ENCODE measurements at regions not wholly inside any gene's neighbourhood (a gene's known extent, or its start where the extent isn't known, plus 50 kb on each side); places are given as distances from the start of the nearest gene placed in this dataset.

DNA sequence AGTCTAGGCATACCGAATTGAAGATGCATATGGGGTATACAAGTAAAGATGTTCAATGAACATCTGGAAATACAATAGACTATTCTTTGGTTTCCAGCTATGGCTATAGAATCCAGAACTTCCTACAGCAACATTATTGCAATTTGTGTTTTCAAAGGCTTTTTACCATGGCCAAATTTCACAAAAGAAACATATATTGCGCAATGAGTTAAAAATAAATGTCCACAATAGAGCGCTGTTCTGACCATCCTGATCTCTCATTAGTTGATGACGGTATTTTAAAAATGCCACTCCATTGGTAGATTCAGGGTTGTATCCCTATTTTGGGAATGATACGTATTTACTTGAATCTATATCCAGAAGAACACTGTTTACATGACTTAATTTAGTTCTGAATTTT is 139.2 kb downstream of the LINC00632 start:
- DNase-seq (ENCODE audit: low read depth): no peak

DNA sequence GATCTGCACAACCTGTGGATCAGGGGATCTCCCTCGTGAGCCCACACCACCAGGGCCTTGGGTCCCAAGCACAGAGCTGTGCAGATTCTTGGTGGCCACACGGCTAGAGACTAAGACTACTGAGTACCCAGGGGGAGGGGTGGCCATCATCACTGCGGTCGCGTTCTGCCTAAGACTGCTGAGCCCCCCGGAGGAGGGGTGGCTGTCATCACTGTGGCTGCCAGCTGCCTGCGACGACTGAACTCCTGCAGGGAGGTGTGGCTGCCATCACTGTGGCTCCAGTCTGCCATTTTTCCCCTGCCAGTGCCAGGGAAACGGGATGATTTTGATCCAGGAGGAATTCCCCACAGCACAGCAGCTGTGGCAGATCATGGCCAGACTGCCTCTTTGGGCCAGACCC is 141.7 kb upstream of the SPANXB1 start:
- no peak for DNase-seq (ENCODE audit: low read depth)

DNA sequence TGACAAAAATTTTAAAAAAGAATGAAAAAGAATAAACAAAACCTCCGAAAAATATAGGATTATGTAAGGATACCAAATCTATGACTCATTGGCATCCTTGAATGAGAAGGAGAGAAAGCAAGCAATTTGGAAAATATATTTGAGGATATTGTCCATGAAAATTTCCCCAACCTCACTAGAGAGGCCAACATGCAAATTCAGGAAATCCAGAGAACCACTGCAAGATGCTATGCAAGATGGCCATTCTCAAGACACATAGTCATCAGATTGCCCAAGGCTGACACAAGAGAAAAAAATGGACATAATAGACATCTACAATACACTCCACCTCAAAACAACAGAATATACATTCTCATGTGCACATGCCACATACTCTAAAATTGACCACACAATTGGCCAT is 135.9 kb upstream of the SPANXB1 start:
- DNase-seq (ENCODE audit: low read depth): no peak

DNA sequence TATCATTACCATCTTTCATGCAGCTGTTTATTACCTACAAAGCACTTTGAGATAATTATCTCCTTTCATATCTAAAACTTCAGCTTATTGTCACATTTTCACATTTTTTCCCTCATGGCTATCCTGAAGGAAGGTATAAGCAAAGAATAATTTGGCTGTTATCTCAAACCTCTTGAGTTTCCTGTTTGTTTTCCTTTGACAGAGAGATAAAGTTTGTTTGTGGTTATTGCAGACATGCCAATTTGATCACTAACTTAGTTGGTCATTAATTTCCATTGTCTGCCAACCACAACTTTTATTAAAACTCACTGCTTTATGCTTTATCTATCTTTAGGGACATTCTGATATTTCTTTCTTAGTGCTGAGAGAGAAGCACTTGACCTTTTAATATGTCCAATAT is 89.8 kb upstream of the SPANXB1 start:
- DNase-seq (ENCODE audit: low read depth): no peak

DNA sequence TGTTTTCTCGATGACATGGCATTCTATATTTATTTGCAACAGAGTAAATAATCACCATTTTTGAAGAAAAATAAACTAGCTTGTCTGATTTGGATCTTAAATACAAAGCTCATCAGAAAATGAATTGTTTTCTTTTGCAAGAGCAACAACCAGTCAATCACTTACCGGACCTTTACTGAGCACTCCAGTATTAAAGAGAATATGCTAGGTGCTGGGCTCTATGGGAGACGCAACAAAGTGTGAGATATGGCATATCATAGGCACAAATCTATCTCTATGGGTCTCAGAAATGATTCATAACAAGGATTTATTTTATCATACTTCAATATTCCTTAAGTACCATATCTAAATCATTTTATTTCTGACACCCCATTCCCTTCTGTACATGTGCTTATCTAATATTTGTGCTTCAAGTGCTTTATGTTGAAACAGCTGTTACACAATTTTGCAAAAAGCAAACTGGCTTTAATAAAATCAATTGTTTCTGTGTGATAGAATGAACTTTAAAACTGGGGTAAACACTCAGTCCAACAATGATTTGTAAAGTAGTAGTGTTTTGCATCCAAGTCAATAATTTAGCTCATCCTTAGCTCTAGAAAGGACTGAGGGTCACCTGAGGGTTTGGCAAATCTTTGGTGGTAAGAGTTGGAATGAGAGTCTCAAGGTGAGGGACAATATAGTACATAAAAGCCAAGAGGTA is 88.4 kb upstream of the SPANXB1 start:
- no peak for DNase-seq (ENCODE audit: low read depth)

DNA sequence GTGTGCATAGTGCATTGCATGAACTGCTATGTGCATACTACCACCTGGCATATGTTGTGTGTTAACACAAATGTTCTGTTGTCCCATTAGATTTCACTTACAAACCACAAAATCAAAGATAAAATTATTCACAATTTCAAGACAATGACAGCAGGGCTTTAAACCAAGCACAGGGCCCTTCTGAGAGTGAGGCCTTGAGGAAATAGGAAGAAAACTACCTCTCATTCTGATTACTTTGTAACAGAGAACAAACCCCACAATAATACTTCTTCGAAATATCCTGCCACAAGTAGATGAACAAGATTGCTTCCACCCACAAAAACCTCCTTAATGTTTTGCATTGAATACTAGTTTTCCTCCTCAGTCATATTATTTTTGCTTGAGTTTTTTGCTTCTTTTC is 85.5 kb upstream of the SPANXB1 start:
- DNase-seq (ENCODE audit: low read depth): no peak

DNA sequence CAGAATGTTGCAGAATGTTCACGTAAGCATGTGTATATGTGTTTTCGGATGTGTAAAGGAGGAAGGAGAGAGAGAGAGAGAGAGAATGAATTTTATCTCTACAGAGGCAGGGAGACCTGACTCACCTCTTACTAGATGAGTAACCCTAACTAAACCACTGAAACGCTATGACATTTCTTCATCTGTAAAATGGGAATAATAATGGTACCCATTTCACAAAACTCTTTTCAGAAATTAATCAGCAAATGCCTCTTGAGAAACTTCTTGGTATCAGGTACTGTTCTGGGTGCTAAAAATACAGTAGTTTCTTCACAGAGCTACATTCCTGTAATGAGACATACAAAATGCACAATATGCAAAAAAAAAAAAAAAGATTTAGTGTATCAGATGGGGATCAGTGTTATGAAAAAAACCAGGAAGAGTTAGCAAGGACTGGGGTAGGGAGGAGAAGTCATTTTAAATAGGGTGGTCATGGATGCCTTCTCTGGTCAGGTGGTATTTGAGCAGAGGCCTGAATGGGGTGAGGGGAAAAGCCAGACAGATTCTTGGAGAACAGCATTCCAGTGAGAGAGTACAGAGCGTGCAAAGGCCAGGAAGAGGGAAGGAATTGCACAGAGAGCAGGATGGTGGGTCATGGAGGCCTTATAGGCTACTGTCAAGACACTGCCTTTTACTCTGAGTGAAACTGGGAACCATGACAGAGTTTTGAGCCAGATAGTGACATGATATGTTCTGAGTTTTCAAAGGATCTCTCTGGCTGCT is 84.9 kb upstream of the SPANXB1 start:
- DNase-seq (ENCODE audit: low read depth): no peak

DNA sequence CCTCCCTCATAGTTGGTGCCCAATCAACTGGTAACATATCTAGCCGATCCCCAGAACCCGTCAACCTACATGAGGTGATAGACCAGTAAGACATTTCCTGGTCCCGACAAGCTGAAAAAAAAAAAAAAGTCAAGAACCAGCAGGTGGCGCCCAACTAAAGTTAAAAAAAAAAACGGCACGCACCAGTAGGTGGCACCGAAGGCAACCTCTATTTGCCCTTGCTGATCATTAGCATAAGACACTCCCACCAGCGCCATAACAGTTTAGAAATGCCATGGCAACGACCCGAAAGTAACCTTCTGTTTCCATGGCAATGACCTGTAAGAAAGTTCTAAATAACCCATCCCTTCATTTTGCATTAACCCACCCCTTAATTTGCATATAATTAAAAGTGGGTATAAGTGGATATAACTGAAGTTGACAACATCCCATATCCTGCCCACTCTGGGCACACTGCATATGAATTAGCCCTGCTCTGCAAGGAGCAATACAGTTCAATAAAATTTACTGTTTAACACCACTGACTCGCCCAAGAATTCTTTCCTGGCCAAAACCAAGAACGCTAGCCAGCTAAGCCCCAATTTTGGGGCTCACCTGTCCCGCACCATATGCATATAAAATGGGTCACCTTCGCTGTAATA is 83.9 kb upstream of the SPANXB1 start:
- peak; percentile 1 for DNase-seq (ENCODE audit: low read depth)

DNA sequence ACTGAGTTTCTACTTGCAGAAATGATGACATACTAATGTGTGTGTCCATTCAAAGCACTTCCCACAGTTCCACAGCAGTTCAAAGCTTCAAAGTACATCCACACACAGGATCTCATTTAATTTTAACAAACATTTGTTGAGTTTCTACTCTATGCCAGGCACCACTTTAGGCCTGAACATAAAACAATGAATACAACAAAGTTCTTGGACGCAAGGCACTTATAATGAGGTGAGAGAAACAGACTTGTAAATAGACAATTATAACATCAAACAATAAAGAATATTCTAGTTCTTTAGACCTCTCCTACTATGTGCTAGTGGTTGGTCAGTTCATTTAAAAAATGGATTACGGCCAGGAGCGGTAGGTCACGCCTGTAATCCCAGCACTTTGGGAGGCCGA is 82.0 kb upstream of the SPANXB1 start:
- DNase-seq (ENCODE audit: low read depth): no peak

DNA sequence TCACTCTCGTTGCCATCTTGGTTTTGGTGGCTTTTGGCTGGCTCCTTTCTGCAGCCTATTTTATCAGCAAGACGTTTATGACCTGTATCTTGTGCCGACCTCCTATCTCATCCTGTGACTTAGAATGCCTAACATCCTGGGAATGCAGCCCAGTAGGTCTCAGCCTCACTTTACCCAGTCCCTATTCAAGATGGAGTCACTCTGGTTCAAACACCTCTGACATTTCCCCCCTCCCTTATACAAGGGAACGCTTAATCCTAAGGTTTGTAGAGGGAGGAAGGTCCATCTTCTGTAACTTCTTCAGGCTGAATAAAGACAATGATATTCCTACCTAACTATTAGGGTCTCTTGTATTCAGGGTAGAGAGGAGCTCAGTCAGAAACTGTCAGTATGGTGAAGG is 79.3 kb upstream of the SPANXB1 start:
- DNase-seq (ENCODE audit: low read depth): no peak

DNA sequence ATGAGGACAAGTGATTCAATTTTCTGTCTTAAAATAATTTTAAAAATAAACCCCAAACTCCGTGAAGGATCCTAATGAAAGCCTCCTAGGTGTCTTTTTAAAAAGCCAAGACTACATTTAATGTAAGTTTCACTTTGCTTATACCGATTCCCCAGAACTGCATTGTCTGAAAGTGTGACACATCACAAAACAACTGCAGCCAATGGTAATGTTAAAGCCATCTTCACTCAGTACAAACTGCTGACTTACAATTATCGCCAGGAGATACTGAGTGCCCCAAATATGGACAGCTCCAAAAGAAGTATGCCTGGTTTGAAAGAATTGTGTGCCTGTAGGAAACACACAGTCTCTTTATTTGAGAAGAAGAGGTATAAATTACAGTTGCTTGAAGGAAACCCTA is 73.7 kb upstream of the SPANXB1 start:
- no peak for DNase-seq (ENCODE audit: low read depth)

DNA sequence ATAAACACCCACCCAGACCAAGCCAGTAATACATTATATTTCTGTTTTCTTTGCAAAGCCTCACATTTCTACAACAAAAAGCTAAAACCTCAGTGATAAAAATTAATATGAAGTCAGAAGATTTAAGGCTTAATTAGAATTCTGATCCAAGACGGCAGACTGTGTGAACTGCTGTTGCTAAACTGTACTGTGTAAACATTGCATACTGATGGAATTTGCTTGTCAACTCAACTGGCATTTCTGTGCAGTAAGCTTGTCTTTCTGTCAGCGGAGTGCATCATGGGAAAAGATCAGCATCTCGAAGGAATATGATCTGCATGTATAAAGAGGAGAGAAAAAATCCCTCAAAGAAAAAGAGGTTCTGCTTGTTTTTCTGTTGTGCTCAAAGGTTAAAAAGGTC is 69.4 kb upstream of the SPANXB1 start:
- no peak for DNase-seq (ENCODE audit: low read depth)

DNA sequence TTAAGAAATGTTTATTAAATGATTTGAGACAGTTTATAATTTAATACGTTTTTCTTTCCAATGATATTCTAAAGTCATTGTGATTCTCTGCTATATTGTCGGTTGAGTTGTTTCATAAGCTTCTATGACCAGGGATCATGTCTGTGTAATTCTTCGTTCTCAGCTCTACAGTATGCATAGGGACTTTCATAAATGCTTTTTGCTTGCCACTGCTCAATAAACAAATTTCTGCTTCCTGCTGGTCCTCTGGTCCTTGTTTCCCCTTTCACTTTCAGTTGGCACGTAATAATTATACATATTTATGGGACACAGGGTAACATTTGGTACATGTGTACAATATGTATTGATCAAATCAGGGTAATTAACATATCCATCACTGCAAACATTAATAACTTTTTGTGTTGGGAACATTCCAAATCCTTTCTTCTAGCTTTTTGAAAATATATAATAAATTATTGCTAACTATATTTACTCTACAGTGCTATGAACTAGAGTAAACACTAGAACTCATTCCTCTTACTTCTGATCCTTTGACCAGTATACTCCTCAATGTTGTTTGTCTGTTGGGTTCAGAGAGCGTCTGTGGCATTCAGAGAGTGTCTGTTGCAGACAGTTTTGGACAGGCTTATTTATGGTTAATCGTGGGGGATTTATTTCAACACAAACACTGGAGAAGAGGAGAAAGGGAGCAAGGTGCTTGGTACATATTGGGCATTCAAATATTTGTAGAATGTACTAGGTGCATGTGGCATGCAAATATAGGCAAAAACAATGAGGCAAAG is 68.3 kb upstream of the SPANXB1 start:
- no peak for DNase-seq (ENCODE audit: low read depth)

DNA sequence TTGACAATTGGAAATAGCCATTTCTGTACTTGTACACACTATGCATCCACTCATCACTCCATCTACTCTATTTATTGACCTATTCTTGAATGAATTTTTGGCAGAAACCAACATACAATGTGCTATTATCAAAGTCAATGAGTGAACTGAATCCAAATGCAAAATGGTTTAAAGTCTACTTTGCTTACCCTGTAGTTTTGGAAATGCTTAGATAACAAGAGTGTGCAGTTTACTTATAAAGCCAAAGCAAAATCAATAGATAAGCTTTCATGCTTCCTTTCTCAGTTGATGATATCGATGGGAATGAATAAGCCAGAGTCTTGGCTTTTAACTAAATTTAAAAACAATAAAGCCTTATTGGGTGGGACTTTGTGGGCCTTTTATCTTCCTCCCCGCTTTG is 58.9 kb upstream of the SPANXB1 start:
- no peak for DNase-seq (ENCODE audit: low read depth)

DNA sequence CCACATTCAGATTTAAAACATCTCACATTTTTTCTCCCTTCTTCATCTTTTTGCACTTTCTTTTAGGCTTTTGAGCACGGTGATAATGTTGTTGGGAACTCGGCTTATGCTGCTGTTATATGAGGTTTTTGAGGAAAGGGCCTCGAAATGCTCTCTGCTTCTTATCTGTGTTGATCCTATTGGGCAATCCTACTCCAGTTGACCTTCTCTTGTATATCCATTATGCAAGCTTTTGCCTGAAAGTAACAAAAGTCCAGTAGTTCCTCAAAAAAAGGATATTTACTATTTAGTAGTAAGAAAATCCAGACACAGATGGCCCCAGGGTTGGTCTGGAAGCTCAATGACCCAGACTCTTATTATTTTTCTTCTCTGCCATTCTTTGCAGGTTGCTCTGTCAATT is 57.7 kb upstream of the SPANXB1 start:
- DNase-seq (ENCODE audit: low read depth): no peak

DNA sequence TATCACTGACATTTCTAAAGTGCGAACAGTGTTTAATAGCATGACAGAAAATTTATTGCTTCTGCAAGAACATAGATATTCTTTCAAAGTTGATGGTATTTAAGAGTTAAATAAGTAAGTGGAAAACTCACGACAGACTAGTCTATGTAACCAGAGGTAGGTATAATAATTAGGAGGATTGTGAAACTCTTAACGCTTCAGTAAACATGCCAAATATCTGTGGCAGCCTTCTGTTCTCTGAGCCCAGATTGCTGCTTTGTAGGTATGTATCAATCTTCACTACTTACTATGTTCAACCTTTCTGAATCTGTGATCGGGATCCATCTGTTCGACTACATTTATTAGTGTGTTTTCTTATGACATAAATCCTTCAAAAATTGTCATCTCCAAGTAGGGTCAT is 53.6 kb upstream of the SPANXB1 start:
- DNase-seq (ENCODE audit: low read depth): no peak

DNA sequence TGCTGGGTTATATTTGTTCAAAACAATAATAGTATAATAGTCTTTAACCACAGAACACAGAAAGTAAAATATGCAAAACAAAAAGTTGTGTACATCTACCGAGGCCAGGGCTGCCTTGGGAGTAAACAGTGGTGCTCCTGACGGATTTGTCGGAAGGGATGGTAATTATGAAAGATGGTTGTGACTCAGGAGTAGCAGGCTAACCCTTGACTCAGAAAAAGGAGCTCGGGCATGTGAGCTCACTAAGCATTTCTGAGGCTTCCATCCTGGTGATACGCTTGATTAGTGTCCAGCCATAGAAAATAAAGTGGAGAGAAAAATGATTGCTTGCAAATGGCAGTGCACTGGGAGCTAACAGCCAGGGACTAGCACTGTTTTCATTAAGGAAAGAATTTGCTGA is 53.2 kb upstream of the SPANXB1 start:
- no peak for DNase-seq (ENCODE audit: low read depth)
